ENCODE measurements at regions not wholly inside any gene's neighbourhood (a gene's known extent, or its start where the extent isn't known, plus 50 kb on each side); places are given as distances from the start of the nearest gene placed in this dataset.

- DNase-seq (ENCODE audit: low read depth in 3 of 3): no peak
These were observed 299.1 kb upstream of the DUSP10 start for GRCh38 chr1:222040955-222041354.

GRCh38 chr1:222040121-222040805, 298.4 kb upstream of the DUSP10 start:
- DNase-seq (ENCODE audit: low read depth in 3 of 3): no peak

DNA sequence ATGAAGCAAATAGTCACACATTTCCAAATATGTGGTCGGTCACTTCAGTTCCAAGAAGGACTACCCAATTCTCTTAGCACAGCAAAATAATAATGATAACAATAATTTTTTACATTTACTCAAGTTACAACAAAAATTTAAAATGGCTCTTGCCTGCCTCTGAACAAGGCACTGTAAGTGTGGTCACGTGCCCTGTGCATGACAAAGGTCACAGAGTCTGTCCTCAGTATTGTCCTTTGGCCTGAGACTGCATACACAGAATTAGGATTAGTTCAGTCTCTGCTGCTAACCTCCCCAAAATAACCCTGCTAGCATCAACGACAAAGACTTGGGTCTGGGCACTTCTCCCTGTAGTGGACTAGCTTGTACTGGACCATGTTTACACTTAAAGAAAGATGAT, 297.1 kb upstream of the DUSP10 start:
- no peak for DNase-seq (ENCODE audit: low read depth in 3 of 3)

- DNase-seq (ENCODE audit: low read depth in 3 of 3): no peak
These were observed 295.8 kb upstream of the DUSP10 start for GRCh38 chr1:222037720-222038119.

GRCh38 chr1:222034790-222035189, 292.9 kb upstream of the DUSP10 start:
- DNase-seq (ENCODE audit: low read depth in 3 of 3): no peak

- no peak for DNase-seq (ENCODE audit: low read depth in 3 of 3)
These were observed 291.6 kb upstream of the DUSP10 start for GRCh38 chr1:222033450-222033849.

DNA sequence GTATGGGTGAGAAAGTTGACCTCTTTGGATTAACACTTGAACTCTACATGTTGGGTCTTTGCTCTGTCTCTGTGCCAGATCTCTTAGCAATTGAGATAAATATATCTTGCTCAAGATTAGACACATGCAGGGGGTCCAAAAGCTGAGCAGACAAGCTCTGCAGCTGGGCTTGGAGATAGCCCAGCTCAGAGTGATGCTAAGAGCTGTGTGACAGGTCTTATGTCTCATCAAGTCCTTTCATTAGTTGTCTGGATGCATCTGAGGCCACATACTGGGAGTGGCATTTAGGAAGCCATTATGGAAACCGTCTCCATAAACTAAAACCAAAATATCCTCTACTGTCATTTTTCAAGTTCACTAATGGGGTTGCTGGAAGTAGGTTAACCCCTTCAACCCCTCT, 289.4 kb upstream of the DUSP10 start:
- no peak for DNase-seq (ENCODE audit: low read depth in 3 of 3)

GRCh38 chr1:222028676-222029075, 286.8 kb upstream of the DUSP10 start:
- DNase-seq (ENCODE audit: low read depth in 3 of 3): no peak

DNA sequence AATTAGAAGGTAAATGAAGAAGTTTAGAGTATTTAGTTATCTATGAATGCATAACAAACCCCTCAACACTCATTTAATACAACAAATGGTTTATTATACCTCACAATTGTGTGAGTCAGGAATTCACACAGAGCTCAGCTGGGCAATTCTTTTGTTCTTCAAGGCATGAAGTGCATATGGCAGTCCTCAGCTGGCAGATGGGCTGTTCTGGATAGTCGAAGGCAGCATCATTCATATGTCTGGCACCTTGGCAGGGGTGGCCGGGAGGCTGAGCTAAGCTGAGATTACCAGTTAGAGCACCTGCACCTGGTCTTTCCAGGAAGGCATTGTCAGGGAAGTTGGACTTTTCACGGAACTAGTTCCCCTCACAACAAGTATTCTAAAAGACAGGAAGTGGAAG, 286.2 kb upstream of the DUSP10 start:
- DNase-seq (ENCODE audit: low read depth in 3 of 3): no peak

- DNase-seq (ENCODE audit: low read depth in 3 of 3): no peak
These were observed 284.4 kb upstream of the DUSP10 start for GRCh38 chr1:222026280-222026679.

- no peak for DNase-seq (ENCODE audit: low read depth in 3 of 3)
These were observed 281.1 kb upstream of the DUSP10 start for GRCh38 chr1:222023025-222023424.

DNA sequence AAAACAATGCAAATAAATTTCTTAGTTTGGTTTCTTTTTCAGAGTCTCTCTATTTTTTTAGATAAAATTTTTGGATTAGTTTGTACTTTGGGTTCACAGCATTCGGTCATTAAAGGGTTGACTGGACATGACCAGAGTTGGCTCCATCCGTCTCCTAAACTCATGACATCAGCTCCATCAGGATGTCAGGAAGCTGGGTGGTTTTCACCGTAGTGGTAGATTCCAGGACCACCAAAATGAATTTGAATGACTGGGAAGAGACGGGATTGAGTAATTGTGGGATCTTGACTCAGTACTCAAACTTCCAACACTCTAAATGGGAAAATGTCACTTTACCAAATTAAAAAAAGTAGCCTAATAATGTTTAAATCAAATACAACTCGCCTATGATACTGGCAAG, 279.2 kb upstream of the DUSP10 start:
- DNase-seq (ENCODE audit: low read depth in 3 of 3): no peak

DNA sequence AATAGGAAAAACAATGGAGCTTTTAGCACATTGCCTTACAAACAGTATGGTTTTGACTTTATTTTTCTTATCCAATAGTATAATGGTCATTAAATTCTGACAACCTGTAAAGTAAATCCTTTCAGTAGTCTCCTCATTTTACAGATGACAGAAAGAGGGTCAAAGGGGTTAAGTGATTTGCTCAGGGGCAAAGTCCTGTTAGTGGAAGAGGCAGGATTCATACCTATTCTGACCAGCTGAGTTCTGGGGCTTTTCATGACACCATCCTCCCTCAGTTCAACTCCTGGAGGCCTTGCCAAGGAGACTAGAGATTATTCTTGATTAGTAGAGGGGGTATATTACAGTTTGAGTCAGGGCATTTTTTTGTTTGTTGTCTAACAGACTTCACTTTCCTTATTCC, 278.7 kb upstream of the DUSP10 start:
- no peak for DNase-seq (ENCODE audit: low read depth in 3 of 3)

DNA sequence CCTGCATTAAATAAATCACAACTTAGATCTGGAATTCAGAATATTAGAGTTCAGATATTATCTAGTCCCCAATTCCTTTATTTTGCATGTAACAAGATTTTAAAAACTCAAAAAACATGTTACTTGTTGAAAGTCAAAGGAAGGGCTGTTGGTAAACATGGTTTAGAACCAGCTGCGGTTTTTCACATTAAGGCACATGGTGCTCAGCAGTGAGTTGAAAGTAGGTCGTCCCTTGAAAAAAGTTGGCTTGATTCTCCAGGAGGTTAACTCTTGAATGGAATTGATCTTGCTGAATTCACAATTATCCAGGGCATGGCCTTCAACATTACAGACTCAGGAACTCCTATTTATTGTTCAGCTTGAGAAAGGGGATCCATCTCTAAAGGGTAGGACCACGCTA, 277.1 kb upstream of the DUSP10 start:
- no peak for DNase-seq (ENCODE audit: low read depth in 3 of 3)

- DNase-seq (ENCODE audit: low read depth in 3 of 3): no peak
These were observed 276.2 kb upstream of the DUSP10 start for GRCh38 chr1:222018041-222018440.

GRCh38 chr1:222015686-222016085, 273.8 kb upstream of the DUSP10 start:
- no peak for DNase-seq (ENCODE audit: low read depth in 3 of 3)

- DNase-seq (ENCODE audit: low read depth in 3 of 3): no peak
These were observed 272.1 kb upstream of the DUSP10 start for GRCh38 chr1:222014001-222014400.

DNA sequence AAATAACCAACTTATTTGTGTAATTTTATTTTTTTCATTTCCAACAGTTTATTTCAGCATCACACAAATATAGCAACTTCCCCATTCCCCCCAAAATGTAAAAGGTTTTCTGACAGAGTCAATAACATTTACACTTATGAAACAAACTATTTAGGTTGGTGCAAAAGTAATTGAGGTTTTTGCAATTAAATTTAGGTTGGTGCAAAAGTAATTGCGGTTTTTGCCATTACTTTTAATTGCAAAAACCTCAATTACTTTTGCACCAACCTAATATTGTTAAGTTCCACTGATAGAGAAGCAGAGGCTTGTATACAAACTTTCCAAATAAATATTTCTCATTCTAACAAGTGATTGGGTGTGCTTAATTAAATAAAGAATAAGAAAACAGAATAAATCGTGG, 270.9 kb upstream of the DUSP10 start:
- no peak for DNase-seq (ENCODE audit: low read depth in 3 of 3)

GRCh38 chr1:222010306-222010705, 268.4 kb upstream of the DUSP10 start:
- no peak for DNase-seq (ENCODE audit: low read depth in 3 of 3)

DNA sequence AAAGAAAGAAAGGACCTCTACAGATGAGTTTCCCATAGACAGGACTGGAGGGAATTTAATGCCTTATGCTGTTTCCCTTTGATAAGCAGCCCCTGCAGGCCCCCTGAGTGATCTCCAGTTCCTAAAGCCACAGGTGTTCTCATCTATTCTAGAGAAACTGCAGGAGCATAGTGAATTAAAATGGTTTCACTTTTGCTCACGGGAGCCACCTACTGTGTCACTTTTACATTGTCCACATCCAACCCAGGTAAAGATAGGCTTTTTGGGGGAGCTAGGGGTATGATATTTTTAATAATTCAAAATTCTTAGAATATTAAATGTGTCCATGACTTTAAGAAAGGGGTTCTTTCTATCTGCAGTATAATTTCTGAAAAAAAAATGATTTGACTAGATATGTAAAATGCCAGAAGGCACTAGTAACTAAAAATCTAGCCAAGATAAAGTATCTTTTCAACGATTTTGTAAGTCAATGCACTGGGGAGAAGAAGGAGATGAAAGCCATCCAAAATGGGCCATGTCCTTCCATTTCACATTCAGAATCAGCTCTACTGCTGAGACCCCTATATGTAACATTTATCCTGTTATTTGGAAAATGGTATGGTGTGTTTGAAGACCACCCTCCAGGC, 267.3 kb upstream of the DUSP10 start:
- DNase-seq (ENCODE audit: low read depth in 3 of 3): no peak

GRCh38 chr1:222006715-222007114, 264.8 kb upstream of the DUSP10 start:
- DNase-seq (ENCODE audit: low read depth in 3 of 3): no peak

DNA sequence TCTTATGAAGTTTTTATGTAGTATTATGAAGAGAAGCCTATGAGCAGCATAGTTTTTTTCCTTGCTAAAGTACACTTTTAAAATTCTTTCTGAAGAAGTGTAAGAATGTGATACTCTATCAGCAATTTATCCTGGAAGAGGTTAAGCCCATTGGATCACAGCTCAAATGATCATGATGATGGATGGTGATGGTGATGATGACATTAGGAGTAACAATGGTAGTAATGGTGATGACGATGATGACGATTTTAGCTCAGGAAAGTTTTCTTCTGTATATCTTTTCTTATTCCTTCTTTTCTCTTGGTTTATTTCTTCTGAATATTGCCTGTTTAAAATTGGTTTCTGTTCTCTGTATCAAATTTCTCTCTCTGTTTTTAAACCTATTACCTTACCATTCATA, 262.9 kb upstream of the DUSP10 start:
- no peak for DNase-seq (ENCODE audit: low read depth in 3 of 3)

DNA sequence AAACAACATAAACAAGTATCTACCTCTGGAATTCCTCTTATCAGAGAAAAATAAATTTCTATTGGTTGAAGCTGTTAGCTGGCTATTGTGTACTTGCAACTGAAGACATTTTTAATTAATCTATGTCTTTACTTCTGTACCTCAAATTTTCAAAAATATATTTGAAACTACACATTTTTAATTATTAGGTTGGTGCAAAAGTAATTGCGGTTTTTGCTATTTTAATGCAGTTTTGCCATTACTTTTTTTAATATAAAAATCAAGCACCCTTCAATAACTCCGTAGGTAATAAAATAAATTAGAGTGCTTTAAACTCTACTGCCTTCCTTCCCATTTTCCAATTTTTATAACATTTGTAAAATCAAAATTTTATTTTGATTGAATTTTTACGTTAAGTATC, 262.1 kb upstream of the DUSP10 start:
- DNase-seq (ENCODE audit: low read depth in 3 of 3): no peak

DNA sequence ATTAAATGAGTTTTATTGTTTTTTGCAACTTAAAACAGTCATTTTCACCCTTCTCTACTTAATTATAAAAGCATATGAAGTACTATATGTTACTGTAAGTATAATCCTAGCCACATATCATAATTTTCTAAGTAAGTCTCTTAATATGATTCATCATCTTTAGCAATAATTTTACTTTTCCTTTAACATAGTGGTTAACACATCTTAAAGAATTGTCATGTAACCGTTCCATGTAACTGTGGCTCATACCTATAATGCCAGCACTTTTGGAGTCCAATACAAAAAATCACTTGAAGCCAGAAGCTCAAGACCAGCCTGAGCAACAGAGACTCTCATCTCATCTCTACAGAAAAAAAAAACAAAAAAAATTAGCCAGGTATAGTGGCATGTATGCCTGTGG, 260.6 kb upstream of the DUSP10 start:
- no peak for DNase-seq (ENCODE audit: low read depth in 3 of 3)
